ENCODE measurements at regions not wholly inside any gene's neighbourhood (a gene's known extent, or its start where the extent isn't known, plus 50 kb on each side); places are given as distances from the start of the nearest gene placed in this dataset.

- no peak for TF ChIP-seq CTCF (IDR thresholded peaks at IDR 0.05)
- TF ChIP-seq POLR2A (IDR thresholded peaks at IDR 0.05): no peak
- no peak for TF ChIP-seq EP300 (IDR thresholded peaks at IDR 0.05)
Measured at GRCh38 chr6:132954222-132954621, 139.9 kb downstream of the RPS12 start.
